Trophoblast cell (in vitro differentiated cells and primary cell): ENCODE measurements at regions not wholly inside any gene's neighbourhood (a gene's known extent, or its start where the extent isn't known, plus 50 kb on each side); places are given as distances from the start of the nearest gene placed in this dataset.

ENCODE experiments used
- DNase-seq, 2 donors: peaks; one replicate each; pipeline ENCODE4 v3.0.0-alpha.2; 2016
- H2AFZ ChIP-seq: 2 replicates; pipeline ENCODE4 v1.6.1; 2013; ENCODE audit warnings: low read length, moderate library complexity, mild to moderate bottlenecking; ENCODE audit not compliant: insufficient read depth, poor library complexity
- H2AK5ac ChIP-seq: 2 replicates; pipeline ENCODE4 v1.6.1; 2013; ENCODE audit warnings: mild to moderate bottlenecking, low read length
- H2BK120ac ChIP-seq: 2 replicates; pipeline ENCODE4 v1.6.1; 2013; ENCODE audit warnings: low read length, mild to moderate bottlenecking, moderate library complexity; ENCODE audit not compliant: insufficient read depth, poor library complexity
- H2BK12ac ChIP-seq: 2 replicates; pipeline ENCODE4 v1.6.1; 2013; ENCODE audit warnings: mild to moderate bottlenecking, low read length, moderate library complexity
- H2BK5ac ChIP-seq: 2 replicates; pipeline ENCODE4 v1.6.1; 2013; ENCODE audit warnings: low read length, low read depth, moderate library complexity, mild to moderate bottlenecking; ENCODE audit not compliant: poor library complexity
- H3K14ac ChIP-seq: 2 replicates; pipeline ENCODE4 v1.6.1; 2013; ENCODE audit warnings: mild to moderate bottlenecking, low read length
- H3K18ac ChIP-seq: 2 replicates; pipeline ENCODE4 v1.6.1; 2013; ENCODE audit warnings: mild to moderate bottlenecking, low read length
- H3K23ac ChIP-seq: 2 replicates; pipeline ENCODE4 v1.6.1; 2013; ENCODE audit warnings: low read length
- H3K27ac ChIP-seq: 2 replicates; pipeline ENCODE4 v1.5.1; 2013; ENCODE audit warnings: low read depth, mild to moderate bottlenecking, inconsistent platforms, low read length, moderate library complexity
- H3K27me3 ChIP-seq: 2 replicates; pipeline ENCODE4 v1.6.1; 2013; ENCODE audit warnings: inconsistent platforms, mild to moderate bottlenecking, low read length, moderate library complexity; ENCODE audit not compliant: insufficient read depth
- H3K36me3 ChIP-seq, 2 experiments: 1 replicate in 1 of 2; 2 replicates in 1 of 2; pipeline ENCODE4 v1.6.1; 2013; ENCODE audit warnings: low read length in 2 of 2, mild to moderate bottlenecking in 2 of 2, moderate library complexity in 1 of 2; ENCODE audit not compliant: insufficient read depth in 2 of 2, control insufficient read depth in 1 of 2
- H3K4ac ChIP-seq: 2 replicates; pipeline ENCODE4 v1.6.1; 2013; ENCODE audit warnings: low read depth, mild to moderate bottlenecking, low read length, moderate library complexity
- H3K4me1 ChIP-seq, 2 experiments: 1 replicate in 1 of 2; 2 replicates in 1 of 2; pipeline ENCODE4 v1.6.1; 2013; ENCODE audit warnings: low read length in 2 of 2, mild to moderate bottlenecking in 2 of 2, moderate library complexity in 1 of 2; ENCODE audit not compliant: insufficient read depth in 2 of 2, control insufficient read depth in 1 of 2
- H3K4me2 ChIP-seq: 2 replicates; pipeline ENCODE4 v1.6.1; 2013; ENCODE audit warnings: inconsistent platforms, mild to moderate bottlenecking, low read length, moderate library complexity
- H3K4me3 ChIP-seq: 2 replicates; pipeline ENCODE4 v1.5.1; 2013; ENCODE audit warnings: mild to moderate bottlenecking, low read depth, low read length, inconsistent platforms
- H3K79me1 ChIP-seq: one replicate; pipeline ENCODE4 v1.6.1; 2013; ENCODE audit warnings: low read length
- H3K79me2 ChIP-seq: 2 replicates; pipeline ENCODE4 v1.6.1; 2013; ENCODE audit warnings: low read length, mild to moderate bottlenecking; ENCODE audit not compliant: control insufficient read depth, insufficient read depth, poor library complexity
- H3K9ac ChIP-seq: 2 replicates; pipeline ENCODE4 v1.6.1; 2013; ENCODE audit warnings: mild to moderate bottlenecking, low read length
- H3K9me3 ChIP-seq: 2 replicates; pipeline ENCODE4 v1.6.1; 2013; ENCODE audit warnings: low read depth, mild to moderate bottlenecking, control low read depth, inconsistent platforms, low read length; ENCODE audit not compliant: insufficient read depth
- H4K12ac ChIP-seq: 2 replicates; pipeline ENCODE4 v1.6.1; 2013; ENCODE audit warnings: low read depth, mild to moderate bottlenecking, low read length, moderate library complexity
- H4K8ac ChIP-seq: 2 replicates; pipeline ENCODE4 v1.6.1; 2013; ENCODE audit warnings: low read depth, mild to moderate bottlenecking, low read length, moderate library complexity
- H4K91ac ChIP-seq: one replicate; pipeline ENCODE4 v1.6.1; 2013; ENCODE audit warnings: low read depth, mild to moderate bottlenecking, low read length, moderate library complexity
- WGBS: extraction: QIAGEN DNeasy Blood & Tissue Kit; methylation state at CpG from one replicate; pipeline ENCODE4 v1.1.7; 2013; ENCODE audit warnings: missing lambda C conversion rate; ENCODE audit not compliant: insufficient read length, insufficient coverage; ENCODE audit errors: extremely low coverage; 5-methylcytosine and 5-hydroxymethylcytosine counted together

GRCh38 chr17:73973586-73974409 is 229.7 kb upstream of the RPL38 start:
- H3K23ac ChIP-seq = no peak overlapping the region
- no peak overlapping the region for H3K4me3 ChIP-seq
- no peak overlapping the region for H3K4ac ChIP-seq
- H2AK5ac ChIP-seq = no peak overlapping the region
- no peak overlapping the region for H2AFZ ChIP-seq
- no peaks in the 10 kb centered on the region for H3K79me2 ChIP-seq
- H3K9ac ChIP-seq = no peak overlapping the region
- no peak overlapping the region for H3K27ac ChIP-seq
- no peak overlapping the region for H4K8ac ChIP-seq
- no peaks in the 10 kb centered on the region for H3K9me3 ChIP-seq
- DNase-seq = no peak
- no peak overlapping the region for H3K18ac ChIP-seq
- H4K12ac ChIP-seq = no peak overlapping the region
- no peaks in the 10 kb centered on the region for H3K36me3 ChIP-seq
- no peak overlapping the region for H4K91ac ChIP-seq
- H3K14ac ChIP-seq = no peak overlapping the region
- H2BK120ac ChIP-seq = no peak overlapping the region
- no peak overlapping the region for H3K4me2 ChIP-seq
- peaks cover 3 to 4% of the 10 kb centered on the region in 2 experiments for H3K4me1 ChIP-seq
- H3K27me3 ChIP-seq = no peaks in the 10 kb centered on the region
- no peaks in the 10 kb centered on the region for H3K79me1 ChIP-seq
- no CpG with 5 or more reads among the region's 16 CpGs for WGBS
- H2BK5ac ChIP-seq = no peak overlapping the region
- H2BK12ac ChIP-seq = no peak overlapping the region

GRCh38 chr17:73974536-73974935 is 228.9 kb upstream of the RPL38 start:
- H3K23ac ChIP-seq = no peak overlapping the region
- no peak overlapping the region for H3K27ac ChIP-seq
- no peak for DNase-seq
- no CpG with 5 or more reads among the region's 1 CpG for WGBS
- H4K91ac ChIP-seq = no peak overlapping the region
- H3K27me3 ChIP-seq = no peaks in the 10 kb centered on the region
- H4K8ac ChIP-seq = no peak overlapping the region
- H4K12ac ChIP-seq = no peak overlapping the region
- no peak overlapping the region for H2AFZ ChIP-seq
- no peaks in the 10 kb centered on the region for H3K79me1 ChIP-seq
- H3K4me3 ChIP-seq = no peak overlapping the region
- H3K9ac ChIP-seq = no peak overlapping the region
- no peak overlapping the region for H3K18ac ChIP-seq
- H3K4me2 ChIP-seq = no peak overlapping the region
- no peak overlapping the region for H3K14ac ChIP-seq
- no peak overlapping the region for H2BK12ac ChIP-seq
- no peaks in the 10 kb centered on the region for H3K79me2 ChIP-seq
- H2BK5ac ChIP-seq = no peak overlapping the region
- H3K4me1 ChIP-seq = peaks cover 3 to 4% of the 10 kb centered on the region in 2 experiments
- no peaks in the 10 kb centered on the region for H3K36me3 ChIP-seq
- H3K4ac ChIP-seq = no peak overlapping the region
- H2BK120ac ChIP-seq = no peak overlapping the region
- no peaks in the 10 kb centered on the region for H3K9me3 ChIP-seq
- H2AK5ac ChIP-seq = no peak overlapping the region

- H3K18ac ChIP-seq = no peak overlapping the region
- no peak overlapping the region for H2BK5ac ChIP-seq
- H3K79me1 ChIP-seq = no peaks in the 10 kb centered on the region
- H3K27ac ChIP-seq = no peak overlapping the region
- no peaks in the 10 kb centered on the region for H3K36me3 ChIP-seq
- no peak for DNase-seq
- H3K14ac ChIP-seq = no peak overlapping the region
- no peak overlapping the region for H3K4ac ChIP-seq
- no peak overlapping the region for H4K8ac ChIP-seq
- no peak overlapping the region for H2AK5ac ChIP-seq
- no peak overlapping the region for H3K4me3 ChIP-seq
- no peak overlapping the region for H3K4me2 ChIP-seq
- no peak overlapping the region for H2BK120ac ChIP-seq
- WGBS = no CpG with 5 or more reads among the region's 1 CpG
- peaks cover 2% of the 10 kb centered on the region for H3K9me3 ChIP-seq
- peaks cover 3 to 4% of the 10 kb centered on the region in 2 experiments for H3K4me1 ChIP-seq
- no peak overlapping the region for H3K23ac ChIP-seq
- no peak overlapping the region for H2AFZ ChIP-seq
- H3K27me3 ChIP-seq = no peaks in the 10 kb centered on the region
- no peak overlapping the region for H4K12ac ChIP-seq
- no peak overlapping the region for H3K9ac ChIP-seq
- H2BK12ac ChIP-seq = no peak overlapping the region
- no peak overlapping the region for H4K91ac ChIP-seq
- no peaks in the 10 kb centered on the region for H3K79me2 ChIP-seq
Measured at GRCh38 chr17:73976147-73976546, 227.3 kb upstream of the RPL38 start.

DNA sequence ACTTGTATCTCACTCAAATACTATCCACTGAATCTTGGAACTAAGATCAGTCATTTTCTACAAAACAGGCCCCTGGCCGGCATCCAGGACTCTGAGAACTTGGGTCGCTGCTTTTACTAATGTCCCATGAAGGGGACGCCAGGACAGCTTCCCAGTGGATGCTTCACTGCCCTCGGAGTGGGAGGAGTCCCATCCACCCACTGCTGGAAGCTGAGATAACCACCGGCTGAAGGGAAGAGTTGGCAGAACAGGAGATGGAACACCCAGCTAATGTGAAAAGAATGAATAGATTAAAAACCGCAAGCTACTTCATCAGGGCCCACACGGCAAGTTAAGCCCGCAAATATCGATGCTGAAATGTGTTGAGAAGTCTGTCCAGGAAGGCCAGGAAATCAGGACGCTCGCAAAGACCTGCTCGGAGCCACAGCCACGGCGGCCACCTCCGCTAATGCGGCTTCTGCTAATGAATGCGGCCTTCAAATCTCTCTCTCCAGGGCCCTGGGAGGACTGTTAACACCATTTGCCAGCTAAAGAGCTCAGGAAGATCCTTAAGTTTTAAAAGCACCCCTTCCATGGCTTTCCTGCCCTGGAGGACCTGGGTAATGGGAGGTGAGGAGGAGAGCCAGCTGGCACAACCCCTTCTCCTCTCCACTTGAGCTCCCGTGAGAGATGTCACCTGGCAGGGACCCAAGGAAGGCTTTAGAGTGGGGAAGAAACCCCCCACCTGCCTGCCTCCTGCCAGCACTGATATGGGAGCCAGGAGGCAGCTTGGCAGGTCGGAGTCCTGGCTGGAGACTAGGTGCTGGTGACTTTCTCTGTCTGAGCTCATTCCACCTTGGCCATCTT is 226.6 kb upstream of the RPL38 start:
- no peak overlapping the region for H3K4me2 ChIP-seq
- H4K91ac ChIP-seq = no peak overlapping the region
- H3K4me1 ChIP-seq = peaks cover 3 to 4% of the 10 kb centered on the region in 2 experiments

More for the DNA sequence above, 226.6 kb upstream of the RPL38 start:
- no peak overlapping the region for H2BK12ac ChIP-seq
- H2BK5ac ChIP-seq = no peak overlapping the region
- H2AK5ac ChIP-seq = no peak overlapping the region
- H3K23ac ChIP-seq = no peak overlapping the region
- H3K9me3 ChIP-seq = peaks cover 2% of the 10 kb centered on the region
- no peaks in the 10 kb centered on the region for H3K36me3 ChIP-seq
- H3K18ac ChIP-seq = no peak overlapping the region
- H3K27me3 ChIP-seq = no peaks in the 10 kb centered on the region
- H3K14ac ChIP-seq = no peak overlapping the region
- H2BK120ac ChIP-seq = no peak overlapping the region
- no peak overlapping the region for H3K4me3 ChIP-seq
- no peak for DNase-seq
- H4K8ac ChIP-seq = no peak overlapping the region
- no peak overlapping the region for H3K4ac ChIP-seq
- no CpG with 5 or more reads among the region's 19 CpGs for WGBS
- no peak overlapping the region for H2AFZ ChIP-seq
- H3K9ac ChIP-seq = no peak overlapping the region
- H3K79me1 ChIP-seq = no peaks in the 10 kb centered on the region
- no peaks in the 10 kb centered on the region for H3K79me2 ChIP-seq
- H3K27ac ChIP-seq = no peak overlapping the region
- H4K12ac ChIP-seq = no peak overlapping the region
